COLO829 (cell line): ENCODE measurements at regions not wholly inside any gene's neighbourhood (a gene's known extent, or its start where the extent isn't known, plus 50 kb on each side); places are given as distances from the start of the nearest gene placed in this dataset.

Experiments used
- DNase-seq: peaks from one replicate; pipeline ENCODE4 v3.0.0; 2012; ENCODE audit warnings: low spot score

DNA sequence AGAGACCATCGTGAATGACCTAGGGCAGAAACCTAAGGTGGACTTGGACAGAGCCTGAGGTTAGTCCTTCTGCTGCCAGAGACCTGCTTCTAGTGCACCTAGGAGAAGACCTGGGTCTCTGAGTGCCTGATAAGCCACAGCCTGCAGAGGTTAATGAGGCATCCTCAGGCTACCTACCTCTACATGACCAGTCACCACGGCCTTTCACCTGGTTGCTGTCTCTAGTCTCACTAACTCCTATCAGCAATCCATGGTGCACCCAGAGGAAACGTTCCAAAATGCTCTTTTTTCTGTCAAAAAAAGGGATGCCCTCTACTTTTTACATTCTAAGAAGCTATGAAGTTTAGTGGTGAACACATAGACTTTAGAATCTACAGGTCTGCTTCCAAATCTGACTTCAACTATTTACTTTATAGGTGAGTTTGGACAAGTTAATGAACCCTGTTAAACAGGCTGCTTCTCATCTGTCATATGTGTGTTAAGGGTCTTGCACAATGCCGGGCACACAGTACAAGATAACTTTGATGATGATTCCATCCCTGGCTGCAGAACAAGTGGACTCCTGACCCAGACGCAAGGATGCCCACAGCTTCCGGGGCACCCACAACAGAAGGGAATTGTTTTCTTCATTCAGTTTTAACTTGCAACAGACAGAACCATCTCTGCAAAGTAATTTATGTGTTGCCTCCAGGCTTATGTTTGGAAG lies 469.9 kb upstream of the CDH5 start:
- DNase-seq = no peak

DNA sequence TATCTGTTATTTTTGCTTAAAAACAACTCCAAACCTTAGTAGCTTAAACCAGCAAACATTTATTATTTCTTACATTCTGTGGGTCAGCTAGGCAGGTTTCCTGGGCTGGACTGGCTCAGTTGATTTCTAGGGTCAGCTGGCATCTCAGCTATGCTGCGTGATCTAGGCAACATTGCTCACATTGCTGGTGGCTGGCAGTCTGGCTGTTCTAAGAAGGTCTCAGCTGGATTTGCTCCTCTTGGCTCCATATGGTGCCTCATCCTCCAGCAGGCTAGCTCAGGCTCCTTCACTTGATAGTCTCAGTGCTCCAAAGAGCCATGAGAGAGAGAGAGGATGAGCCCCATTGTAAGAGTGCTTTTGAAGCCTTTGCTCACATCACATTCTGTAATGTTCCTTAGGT lies 470.6 kb upstream of the CDH5 start:
- DNase-seq = no peak

DNA sequence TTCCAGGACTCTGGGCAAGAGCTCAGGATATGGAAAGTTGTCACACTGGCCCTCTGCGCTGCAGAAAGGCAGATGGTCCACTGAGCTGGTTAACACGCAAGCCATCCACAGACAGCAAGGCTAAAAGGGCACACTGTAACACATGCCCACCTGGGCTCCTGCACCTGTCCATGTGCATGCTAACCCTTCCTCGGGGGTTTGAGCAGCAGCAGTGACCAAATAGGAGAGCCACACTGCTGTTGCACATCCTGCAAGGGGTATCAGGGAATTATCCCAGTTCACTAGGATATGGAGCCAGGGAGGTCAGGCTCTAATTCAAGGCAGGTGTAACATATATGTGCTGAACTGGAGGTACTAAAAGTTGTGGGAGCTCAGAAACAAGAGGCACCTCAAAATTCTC lies 471.0 kb upstream of the CDH5 start:
- no peak for DNase-seq

DNA sequence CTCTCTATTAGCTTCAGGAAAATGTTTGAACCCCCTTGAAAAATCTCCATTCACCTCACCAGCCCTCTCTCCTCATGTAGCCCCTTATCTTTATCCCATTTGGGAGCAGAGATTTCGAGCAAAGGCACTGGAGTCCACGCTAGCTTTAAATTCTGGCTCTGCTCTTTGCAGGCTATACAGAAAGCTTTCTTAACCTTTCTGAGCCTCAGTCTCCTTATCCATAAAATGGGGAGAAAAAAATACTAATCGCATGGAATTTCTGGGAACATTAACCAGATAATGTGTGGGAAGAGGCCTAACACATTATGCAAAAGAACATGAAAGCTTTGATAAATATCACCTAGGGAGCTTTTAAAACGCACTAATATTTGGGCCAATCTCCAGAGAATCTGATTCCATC lies 476.3 kb upstream of the CDH5 start:
- DNase-seq = no peak

DNA sequence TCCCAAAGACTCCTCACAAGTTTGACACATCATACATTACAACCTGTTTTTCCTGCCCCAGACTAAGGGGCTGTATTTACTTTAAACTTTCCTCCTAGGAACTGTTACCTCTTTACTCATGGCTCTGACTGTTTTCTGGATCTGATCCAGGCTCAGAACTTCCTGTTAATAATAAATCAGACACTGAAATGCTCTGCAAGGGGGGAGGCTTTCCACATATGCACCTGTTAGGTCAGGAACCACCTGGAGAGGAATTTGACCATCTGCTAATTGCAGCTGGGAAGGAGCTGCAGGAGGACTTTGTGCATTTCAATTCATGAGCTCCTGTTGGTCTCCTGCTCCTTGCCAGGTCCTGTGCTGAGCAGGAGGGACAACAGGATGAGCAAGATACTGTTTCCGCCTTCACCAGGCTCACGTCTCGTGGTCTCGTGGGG lies 476.9 kb upstream of the CDH5 start:
- no peak for DNase-seq

DNA sequence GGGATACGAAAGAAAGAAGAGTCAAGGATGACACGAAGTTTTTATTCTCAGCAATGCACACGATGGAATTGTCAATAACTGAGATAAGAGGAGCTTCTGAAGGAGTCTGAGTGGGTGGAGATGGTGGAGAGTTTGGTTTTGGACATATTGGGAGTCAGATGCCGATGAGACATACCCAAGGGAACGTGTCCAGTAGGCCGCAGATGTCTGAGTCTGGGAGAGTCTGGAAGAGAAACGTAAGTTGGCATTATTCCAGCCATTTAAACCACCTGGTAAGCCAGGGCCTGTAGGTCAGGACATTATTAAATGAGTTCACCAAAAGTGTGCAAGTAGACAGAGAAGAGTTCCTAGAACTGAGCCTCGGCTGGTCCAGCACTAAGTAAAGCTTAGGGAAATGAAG lies 478.3 kb upstream of the CDH5 start:
- DNase-seq = no peak

DNA sequence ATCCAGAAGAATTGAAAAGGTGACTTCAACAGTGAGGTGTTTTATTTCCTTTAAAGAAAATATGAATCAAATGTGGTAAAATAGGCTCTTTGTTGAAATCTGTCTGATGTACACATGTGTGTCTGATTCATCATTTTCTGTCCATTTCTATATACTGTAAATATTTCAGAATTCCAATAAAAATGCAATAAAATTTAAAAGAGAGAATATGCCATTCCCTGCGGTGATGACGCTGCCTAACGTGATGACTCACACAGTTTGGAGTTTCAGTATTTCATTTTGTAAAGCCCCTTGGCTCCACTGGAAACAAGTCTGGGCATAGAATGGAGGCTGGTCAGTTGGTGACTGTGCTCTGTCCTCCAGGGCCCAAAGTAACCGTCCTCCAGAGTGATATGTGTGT lies 482.5 kb upstream of the CDH5 start:
- DNase-seq = no peak

DNA sequence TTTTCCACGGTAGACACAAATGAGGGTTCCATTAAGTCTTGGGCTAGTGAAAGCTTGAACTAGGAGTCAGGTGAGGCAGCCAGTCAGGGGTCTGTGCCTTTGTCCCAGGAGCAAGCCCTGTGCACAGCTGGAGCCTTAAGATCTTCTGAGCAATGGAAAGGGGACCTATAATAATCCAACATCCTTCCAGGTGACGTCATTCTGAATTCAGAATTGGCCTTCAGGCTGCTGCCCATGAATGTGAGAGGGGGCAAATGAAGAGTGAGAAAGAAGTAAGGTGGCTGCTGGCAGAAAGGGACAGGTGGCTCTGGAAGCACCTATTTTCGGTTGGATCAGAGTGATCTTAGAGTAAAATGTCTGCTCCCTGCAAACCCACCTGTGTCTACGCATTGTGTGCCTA lies 488.1 kb upstream of the CDH5 start:
- DNase-seq = no peak

DNA sequence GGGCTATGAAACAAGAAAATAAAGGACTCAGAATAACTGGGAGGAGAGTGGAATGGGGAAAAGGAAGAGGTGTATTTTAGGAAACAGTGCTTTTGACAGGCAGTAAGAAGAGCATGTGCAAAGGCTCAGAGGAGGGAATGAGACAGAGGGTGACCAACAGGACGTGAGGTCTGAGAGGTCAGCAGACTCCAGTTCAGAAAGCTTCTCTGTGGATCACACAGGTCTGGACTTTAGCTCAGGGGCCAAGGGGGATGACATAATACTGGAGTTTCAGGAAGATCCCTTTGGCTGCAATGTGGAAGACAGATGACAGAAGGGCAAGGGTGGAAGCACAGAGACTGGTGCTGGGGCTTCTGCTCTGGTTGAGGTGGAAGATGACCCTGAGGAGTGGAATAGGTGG lies 489.9 kb upstream of the CDH5 start:
- no peak for DNase-seq

DNA sequence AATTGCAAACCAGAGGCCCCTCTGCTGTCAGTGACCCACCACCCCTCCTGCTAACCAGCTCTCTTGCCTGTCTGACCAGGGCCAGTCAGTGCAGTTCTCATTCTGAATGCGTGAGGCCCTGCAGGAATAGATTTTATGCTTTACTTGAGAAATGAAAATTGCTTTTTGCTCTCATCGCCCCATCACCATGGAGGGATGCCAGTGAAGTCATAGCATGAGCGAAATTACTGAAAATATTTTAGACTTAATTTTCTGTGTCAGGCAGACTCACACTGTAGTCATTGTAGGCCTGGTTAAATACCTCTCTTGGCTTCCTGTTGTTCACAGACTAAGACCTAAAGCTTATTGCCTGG lies 490.5 kb upstream of the CDH5 start:
- DNase-seq = no peak

DNA sequence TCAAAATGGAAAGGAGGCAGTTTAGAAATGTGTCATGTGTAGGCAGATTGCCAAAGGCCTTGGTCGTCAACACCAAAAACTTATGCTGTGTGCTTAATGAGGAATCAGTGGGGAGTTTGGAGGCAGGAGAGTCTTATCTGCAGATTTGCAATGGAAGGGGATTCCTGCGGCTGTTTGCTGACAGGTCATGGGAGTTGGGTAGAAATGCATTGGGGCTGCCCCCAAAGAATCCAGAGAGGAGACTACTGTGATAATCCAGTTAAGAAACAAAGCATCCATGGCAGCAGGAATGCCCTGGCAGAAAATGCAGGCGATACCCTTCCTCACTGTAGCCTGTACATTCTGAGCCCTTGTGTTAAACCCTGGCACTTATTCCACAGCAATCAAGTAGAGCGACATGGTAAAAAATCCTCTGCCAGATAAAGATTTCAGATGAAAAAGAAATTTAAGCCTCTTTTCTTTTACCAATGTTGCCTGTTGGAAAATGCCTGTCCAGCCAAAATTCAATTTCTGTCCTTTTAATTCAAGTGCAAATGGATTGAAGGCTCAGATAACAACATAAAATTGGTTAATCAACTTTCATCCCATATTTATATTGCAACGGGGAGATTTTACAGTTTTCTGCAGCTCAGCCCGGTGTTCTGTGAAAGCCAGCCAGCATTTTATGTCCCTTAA lies 491.0 kb upstream of the CDH5 start:
- no peak for DNase-seq

DNA sequence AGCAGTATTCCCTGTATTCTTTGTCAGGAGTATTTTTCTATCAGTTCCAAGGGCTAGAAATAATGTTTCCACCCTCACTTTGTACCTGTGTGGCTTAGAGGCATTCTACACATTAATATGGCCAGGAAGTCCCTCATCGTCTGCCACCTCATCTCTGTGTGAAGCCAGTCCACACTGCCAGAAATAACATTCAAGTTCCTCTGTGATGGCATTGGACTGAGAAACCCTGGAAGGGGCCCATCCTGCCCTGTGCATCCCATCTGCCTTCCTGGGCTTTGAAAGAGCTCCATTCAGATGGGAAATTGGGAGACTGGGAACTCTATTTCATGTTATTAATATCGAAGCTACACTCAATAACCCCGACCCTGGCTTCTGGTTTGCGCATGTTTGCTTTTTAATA lies 497.2 kb upstream of the CDH5 start:
- DNase-seq = no peak

DNA sequence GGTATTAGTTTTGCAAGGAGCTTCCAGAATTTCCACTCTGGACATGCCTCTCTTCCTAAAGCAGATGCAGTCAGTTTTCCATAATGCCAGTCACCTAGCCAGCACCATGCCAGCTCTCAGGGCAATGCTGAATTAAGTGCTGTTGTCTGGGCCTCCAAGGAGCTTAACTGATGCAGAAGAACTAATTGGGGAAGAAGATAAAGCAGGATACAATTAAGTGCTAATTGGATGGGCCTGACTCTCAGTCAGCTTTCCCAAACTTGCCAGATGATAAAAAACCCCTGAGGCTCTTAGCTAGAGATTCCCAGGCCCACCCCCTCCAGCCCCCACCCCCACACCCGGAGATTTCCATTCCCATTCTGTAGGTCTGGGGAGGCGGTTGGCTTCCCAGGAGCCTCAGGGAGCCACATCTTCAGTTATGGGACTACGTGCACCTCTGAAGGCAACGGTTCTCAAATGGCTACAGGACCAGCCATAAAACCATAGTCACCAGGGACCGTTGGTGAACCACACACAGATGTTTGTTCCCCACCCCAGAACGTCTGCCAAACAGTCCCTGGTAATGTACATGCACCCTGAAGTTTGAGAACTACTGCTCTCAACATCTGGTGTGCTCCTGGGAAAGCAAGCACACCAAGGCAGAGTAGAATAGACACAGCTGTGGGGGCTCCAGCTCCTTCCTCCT lies 499.1 kb upstream of the CDH5 start:
- no peak for DNase-seq

DNA sequence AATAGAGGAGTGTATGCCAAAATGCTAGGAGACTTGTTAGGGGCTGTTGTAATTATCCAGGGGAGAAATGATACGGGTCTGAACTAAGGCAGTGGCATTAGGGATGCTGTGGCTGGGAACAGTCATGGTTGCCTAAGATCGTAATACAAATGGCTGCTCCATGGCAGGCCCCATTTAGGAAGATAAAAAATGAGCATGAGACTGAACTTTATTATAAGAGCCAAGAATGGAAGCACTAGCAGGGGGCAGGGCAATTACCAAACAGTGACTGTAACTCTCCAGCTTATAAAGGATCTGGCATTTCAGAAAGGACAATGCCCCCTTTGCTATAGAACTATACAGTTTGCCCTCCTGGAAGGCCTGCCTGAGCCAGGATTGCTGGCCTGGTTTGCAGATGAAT lies 503.3 kb upstream of the CDH5 start:
- no peak for DNase-seq

DNA sequence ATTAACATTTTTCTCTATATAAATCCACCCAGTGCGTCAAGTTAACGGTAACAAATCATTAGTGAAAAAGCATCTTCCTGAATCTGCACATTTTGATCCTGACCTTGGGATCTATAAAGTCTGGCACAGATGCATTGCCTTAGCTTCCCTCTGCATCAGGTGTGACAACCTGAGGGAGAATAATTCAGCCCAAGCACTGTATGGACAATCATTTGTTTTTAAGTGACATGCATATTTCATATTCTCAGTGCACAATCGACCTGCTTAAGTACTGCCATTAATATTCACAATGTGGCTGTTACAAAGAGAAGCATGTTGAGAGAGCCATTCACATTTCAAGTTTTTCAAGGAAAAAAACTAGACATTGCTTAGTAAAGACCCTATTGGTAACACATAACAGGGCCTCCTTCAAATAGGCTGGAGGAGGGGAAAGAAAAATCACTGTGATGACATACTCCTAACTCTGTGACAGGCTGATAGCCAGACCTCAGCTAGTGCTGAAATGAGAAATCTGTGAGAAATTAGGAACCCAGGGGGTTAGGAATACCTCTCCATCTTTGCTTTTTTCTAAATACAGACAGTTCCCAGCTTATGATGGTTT lies 505.3 kb upstream of the CDH5 start:
- no peak for DNase-seq

DNA sequence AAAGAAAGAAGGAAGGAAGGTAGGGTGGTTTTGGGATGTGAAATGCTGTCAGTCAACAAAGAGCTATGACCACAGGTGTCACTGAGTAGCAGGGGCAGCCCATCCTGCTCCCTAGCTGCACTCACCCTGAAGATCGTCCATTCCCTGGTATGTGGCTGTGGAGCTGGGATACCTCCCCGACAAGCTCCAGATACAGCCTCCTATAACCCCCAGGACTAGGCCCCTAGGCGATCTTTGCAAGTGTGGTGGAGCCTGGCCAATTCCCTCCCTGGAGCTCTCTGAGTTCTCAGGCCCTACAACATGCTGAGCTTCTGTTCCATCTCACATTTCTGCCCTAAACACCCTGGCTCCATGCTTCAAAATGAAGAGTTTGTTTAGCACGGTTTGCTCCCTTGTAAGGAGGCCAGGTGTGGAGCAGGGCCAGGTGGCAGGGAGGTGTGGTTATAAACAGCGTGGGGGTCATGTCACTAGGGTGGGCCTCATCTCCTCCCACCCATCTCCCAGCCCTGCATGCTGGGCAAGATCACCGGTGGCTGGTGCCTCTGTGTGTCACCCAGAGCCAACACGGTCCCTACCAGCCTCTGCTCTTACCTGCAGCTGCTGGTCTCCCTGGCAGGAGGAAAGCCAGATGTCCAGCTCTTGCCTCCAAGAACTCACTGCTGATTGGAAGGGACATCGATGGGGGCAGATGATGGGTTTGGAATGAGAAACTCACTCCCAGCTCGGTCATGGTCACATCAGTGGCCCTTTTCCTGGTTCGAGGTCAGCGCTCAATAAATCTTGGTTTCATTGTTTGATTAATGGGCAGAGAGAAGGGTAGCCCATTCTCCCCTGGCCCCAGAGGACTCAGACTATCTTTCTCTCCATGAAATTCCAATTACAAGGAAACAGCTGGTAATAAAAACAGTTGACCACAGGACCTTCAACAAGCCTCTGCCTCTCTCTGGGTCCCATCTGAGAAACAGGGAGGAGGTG lies 511.0 kb upstream of the CDH5 start:
- DNase-seq = no peak

DNA sequence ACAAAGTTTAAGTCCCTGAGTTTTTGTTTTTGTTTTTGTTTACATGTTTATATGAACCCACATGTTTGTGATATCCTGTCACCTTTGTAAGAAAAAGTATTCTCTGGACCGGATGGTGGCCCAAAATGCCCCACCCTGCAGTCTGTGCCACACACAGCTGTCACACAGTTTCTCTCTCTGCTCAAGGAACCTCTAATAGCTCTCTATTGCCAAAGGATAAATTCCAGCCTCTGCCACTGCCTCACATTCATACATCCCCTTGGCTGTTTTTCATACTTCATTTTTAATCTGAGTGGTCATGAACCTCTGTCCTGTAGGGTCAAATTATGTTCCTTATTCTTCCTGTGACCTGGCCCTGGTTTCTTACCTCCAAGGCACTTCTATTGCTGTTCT lies 520.3 kb upstream of the CDH5 start:
- DNase-seq = no peak

DNA sequence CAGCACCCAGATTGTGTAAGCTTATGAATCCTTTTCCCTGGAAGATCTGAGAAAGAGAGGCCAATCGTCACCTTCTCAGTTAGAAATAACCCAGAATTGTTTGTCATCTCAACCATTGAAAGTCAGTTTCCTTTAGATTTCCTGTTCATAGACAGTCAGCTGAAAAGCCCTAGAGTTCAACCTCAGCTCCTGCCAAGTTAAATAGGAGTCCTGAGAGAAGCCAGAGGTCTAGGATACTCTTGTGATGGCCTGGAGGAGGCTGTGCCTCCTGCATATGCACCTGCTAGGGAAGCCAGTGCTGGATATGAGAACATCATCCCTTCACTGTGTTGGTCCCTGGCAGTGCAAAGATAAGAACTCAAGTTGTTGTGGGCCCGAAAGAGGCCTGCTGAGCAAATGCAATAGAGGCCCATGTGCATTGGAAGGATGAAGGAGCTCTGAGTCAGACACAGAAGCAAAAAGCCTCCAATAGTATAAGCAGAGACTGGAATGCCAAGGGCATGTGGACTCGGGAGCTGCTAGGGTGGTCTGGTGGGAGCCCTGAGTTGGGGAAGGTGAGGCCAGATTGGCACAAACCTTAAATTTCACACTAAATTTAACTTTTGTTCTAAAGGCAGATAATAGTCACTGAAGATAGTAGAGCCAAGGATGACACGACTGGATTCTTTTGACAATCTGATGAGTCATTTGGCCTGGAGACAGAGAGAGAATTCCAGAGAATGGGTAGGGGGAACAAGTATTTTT lies 520.9 kb upstream of the CDH5 start:
- no peak for DNase-seq

DNA sequence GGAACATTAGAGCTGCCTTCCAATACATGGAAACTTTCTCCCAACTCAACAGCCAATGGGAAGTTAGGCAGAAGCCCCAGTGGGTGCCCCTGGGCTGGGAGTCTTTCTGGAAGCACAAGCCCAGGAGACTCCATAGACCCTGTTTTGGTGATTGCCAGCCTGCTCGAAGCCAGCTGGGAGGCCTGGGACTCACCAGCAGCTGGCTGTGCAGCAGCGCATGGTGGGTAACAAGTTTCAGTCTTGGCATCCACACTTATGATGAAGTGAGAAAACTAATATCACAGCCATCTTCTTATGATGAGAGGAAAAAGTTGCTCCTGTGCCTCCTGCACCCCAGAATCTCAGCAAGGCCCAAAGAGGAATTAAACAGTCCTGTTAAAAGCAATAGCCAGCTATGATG lies 522.5 kb upstream of the CDH5 start:
- DNase-seq = no peak

DNA sequence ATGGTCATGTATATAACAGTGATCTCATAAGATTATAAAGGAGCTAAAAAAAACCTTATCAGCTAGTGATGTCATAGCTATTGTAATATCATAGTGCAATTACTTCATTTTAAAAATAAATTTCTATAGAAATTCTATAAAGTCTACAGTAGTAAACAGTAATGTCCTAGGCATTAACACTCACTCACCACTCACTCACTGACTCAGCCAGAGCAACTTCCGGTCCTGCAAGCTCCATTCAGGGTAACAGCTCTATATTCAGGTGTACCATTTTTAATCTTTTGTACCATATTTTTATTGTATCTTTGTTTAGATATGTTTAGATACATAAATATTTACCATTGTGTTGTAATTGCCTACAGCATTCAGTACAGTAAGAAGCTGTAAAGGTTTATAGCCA lies 524.4 kb upstream of the CDH5 start:
- DNase-seq = no peak

DNA sequence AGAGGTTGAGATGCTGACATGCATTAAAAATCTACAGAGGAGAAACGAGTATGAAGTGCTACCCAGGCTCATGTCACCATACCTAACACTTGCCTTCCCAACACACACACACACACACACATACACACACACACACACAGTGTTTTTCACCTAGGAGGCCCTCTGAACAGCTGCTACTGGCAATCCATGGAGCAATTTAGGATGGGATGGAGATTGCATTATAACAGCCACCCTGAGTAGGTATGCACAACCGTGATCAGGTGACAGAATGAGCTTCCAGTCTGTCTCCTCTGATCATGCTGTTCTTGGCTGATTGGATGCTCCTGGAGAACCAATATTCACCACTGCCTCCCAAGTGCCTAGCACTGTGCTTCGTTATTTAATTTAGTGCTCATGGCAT lies 528.5 kb upstream of the CDH5 start:
- no peak for DNase-seq
